IMR-90 (cell line): ENCODE measurements at regions not wholly inside any gene's neighbourhood (a gene's known extent, or its start where the extent isn't known, plus 50 kb on each side); places are given as distances from the start of the nearest gene placed in this dataset.

Source experiments
- BHLHE40 ChIP-seq: fragments of 150-350 bp; IDR thresholded peaks from 2 replicates; pipeline ENCODE4 v1.6.1; 2016; ENCODE audit warnings: mild to moderate bottlenecking, low read depth, low read length
- CEBPB ChIP-seq: IDR thresholded peaks from 2 replicates; pipeline ENCODE4 v1.6.1; 2012; ENCODE audit warnings: low read depth, low read length, improper control_type of control experiment
- CHD1 ChIP-seq: IDR thresholded peaks from 2 replicates; pipeline ENCODE4 v1.6.1; 2012; ENCODE audit warnings: low read depth, low read length, improper control_type of control experiment
- FOS ChIP-seq: fragments of 150-350 bp; IDR thresholded peaks from 2 replicates; pipeline ENCODE4 v1.6.1; 2016; ENCODE audit warnings: low read depth, low read length
- MAFK ChIP-seq: IDR thresholded peaks from 2 replicates; pipeline ENCODE4 v1.6.1; 2012; ENCODE audit warnings: low read depth, low read length, improper control_type of control experiment
- POLR2A ChIP-seq: IDR thresholded peaks from 2 replicates; pipeline ENCODE4 v1.6.1; 2012; ENCODE audit warnings: mild to moderate bottlenecking, low read depth, low read length
- RAD21 ChIP-seq: IDR thresholded peaks from 2 replicates; pipeline ENCODE4 v1.6.1; 2012; ENCODE audit warnings: low read length, improper control_type of control experiment
- RFX5 ChIP-seq: IDR thresholded peaks from 2 replicates; pipeline ENCODE4 v1.8.0; 2012; ENCODE audit warnings: low read depth, mild to moderate bottlenecking, low read length, moderate library complexity
- SMC3 ChIP-seq: fragments of 150-350 bp; IDR thresholded peaks from 2 replicates; pipeline ENCODE4 v1.6.1; 2016; ENCODE audit warnings: low read depth, mild to moderate bottlenecking, antibody characterized with exemption, low read length, moderate library complexity
- TF ChIP-seq, protein P1 (sequence below): conservative IDR thresholded peaks from 2 replicates; pipeline ENCODE4 v1.5.1; 2012; ENCODE audit warnings: mild to moderate bottlenecking, low read depth, low read length, improper control_type of control experiment
- TF ChIP-seq, protein P2 (sequence below): fragments of 150-350 bp; IDR thresholded peaks from 2 replicates; pipeline ENCODE4 v1.6.1; 2017; ENCODE audit warnings: mild to moderate bottlenecking, antibody characterized with exemption, low read length, low read depth
- TF ChIP-seq, protein P3 (sequence below): fragments of 150-350 bp; IDR thresholded peaks from 2 replicates; pipeline ENCODE4 v1.6.1; 2016; ENCODE audit warnings: low read depth, mild to moderate bottlenecking, low read length, moderate library complexity, borderline replicate concordance

DNA sequence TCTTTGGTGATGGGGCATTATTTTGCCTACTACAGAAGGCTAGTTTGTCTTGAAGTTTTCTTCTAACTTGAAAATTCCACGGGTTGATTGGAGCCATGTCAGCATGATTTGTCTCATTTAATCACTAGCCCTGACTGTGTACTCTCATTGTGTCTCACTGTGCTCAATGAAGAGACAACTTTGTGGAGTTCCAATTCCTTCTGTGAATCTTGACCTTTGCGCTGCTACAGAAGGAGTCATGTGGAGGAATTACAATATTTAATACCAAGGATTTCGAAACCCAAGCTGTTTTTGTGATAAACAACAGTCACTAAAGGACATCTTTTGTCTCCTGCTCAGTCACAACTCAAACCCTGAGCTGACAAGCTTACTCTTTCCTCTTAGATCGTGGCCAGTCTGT, 98.6 kb upstream of the ACTBL2 start:
- TF ChIP-seq, protein P1, sequence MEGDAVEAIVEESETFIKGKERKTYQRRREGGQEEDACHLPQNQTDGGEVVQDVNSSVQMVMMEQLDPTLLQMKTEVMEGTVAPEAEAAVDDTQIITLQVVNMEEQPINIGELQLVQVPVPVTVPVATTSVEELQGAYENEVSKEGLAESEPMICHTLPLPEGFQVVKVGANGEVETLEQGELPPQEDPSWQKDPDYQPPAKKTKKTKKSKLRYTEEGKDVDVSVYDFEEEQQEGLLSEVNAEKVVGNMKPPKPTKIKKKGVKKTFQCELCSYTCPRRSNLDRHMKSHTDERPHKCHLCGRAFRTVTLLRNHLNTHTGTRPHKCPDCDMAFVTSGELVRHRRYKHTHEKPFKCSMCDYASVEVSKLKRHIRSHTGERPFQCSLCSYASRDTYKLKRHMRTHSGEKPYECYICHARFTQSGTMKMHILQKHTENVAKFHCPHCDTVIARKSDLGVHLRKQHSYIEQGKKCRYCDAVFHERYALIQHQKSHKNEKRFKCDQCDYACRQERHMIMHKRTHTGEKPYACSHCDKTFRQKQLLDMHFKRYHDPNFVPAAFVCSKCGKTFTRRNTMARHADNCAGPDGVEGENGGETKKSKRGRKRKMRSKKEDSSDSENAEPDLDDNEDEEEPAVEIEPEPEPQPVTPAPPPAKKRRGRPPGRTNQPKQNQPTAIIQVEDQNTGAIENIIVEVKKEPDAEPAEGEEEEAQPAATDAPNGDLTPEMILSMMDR = no peak
- no peak for TF ChIP-seq CEBPB
- TF ChIP-seq, protein P2, sequence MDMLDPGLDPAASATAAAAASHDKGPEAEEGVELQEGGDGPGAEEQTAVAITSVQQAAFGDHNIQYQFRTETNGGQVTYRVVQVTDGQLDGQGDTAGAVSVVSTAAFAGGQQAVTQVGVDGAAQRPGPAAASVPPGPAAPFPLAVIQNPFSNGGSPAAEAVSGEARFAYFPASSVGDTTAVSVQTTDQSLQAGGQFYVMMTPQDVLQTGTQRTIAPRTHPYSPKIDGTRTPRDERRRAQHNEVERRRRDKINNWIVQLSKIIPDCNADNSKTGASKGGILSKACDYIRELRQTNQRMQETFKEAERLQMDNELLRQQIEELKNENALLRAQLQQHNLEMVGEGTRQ = no peak
- no peak for TF ChIP-seq RAD21
- no peak for TF ChIP-seq SMC3
- no peak for TF ChIP-seq POLR2A
- no peak for TF ChIP-seq BHLHE40
- no peak for TF ChIP-seq RFX5
- no peak for TF ChIP-seq CHD1
- TF ChIP-seq MAFK = no peak
- no peak for TF ChIP-seq FOS
- TF ChIP-seq, protein P3, sequence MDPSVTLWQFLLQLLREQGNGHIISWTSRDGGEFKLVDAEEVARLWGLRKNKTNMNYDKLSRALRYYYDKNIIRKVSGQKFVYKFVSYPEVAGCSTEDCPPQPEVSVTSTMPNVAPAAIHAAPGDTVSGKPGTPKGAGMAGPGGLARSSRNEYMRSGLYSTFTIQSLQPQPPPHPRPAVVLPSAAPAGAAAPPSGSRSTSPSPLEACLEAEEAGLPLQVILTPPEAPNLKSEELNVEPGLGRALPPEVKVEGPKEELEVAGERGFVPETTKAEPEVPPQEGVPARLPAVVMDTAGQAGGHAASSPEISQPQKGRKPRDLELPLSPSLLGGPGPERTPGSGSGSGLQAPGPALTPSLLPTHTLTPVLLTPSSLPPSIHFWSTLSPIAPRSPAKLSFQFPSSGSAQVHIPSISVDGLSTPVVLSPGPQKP = no peak
